ENCODE measurements at regions not wholly inside any gene's neighbourhood (a gene's known extent, or its start where the extent isn't known, plus 50 kb on each side); places are given as distances from the start of the nearest gene placed in this dataset.

DNA sequence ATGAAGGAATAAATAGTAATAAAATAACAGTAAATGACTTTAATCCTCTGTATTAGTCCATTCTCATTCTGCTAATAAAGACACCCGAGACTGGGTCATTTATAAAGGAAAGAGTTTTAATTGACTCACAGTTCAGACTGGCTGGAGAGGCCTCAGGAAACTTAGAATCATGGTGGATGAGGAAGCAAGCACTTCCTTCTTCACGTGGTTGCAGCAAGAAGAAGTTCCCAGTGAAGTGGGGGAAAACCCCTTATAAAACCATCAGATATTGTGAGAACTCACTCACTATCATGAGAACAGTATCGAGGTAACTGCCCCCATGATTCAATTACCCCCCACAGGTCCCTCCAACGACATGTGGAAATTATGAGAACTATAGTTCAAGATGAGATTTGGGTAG, 727.9 kb upstream of the LINC00305 start:
- TF ChIP-seq, protein P1, sequence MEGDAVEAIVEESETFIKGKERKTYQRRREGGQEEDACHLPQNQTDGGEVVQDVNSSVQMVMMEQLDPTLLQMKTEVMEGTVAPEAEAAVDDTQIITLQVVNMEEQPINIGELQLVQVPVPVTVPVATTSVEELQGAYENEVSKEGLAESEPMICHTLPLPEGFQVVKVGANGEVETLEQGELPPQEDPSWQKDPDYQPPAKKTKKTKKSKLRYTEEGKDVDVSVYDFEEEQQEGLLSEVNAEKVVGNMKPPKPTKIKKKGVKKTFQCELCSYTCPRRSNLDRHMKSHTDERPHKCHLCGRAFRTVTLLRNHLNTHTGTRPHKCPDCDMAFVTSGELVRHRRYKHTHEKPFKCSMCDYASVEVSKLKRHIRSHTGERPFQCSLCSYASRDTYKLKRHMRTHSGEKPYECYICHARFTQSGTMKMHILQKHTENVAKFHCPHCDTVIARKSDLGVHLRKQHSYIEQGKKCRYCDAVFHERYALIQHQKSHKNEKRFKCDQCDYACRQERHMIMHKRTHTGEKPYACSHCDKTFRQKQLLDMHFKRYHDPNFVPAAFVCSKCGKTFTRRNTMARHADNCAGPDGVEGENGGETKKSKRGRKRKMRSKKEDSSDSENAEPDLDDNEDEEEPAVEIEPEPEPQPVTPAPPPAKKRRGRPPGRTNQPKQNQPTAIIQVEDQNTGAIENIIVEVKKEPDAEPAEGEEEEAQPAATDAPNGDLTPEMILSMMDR (IDR thresholded peaks at IDR 0.05): no peak
- no peak for TF ChIP-seq POLR2A (IDR thresholded peaks at IDR 0.05)
- TF ChIP-seq EP300 (IDR thresholded peaks at IDR 0.05): no peak
- no peak for TF ChIP-seq POLR2AphosphoS5 (IDR thresholded peaks at IDR 0.05)
